ENCODE measurements at regions not wholly inside any gene's neighbourhood (a gene's known extent, or its start where the extent isn't known, plus 50 kb on each side); places are given as distances from the start of the nearest gene placed in this dataset.

- Histone ChIP-seq H4K20me1 (ENCODE audit: insufficient read depth, low read length) (no peaks in the 10 kb centered on the region), H3K4me3 (ENCODE audit: low read depth, low read length, poor library complexity, severe bottlenecking) (no peak overlapping the region), H3K36me3 (ENCODE audit: insufficient read depth, low read length) (no peaks in the 10 kb centered on the region), H3K4me1 (ENCODE audit: insufficient read depth, low read length, severe bottlenecking) (no peaks in the 10 kb centered on the region), H2AFZ (ENCODE audit: low read length) (no peak overlapping the region), H3K4me2 (ENCODE audit: low read length) (no peak overlapping the region), H3K9me2 (ENCODE audit: low read depth, low read length) (no peaks in the 10 kb centered on the region), H3K9me3 (ENCODE audit: low read length) (no peaks in the 10 kb centered on the region), H3K9ac (ENCODE audit: low read length) (no peak overlapping the region), H3K27me3 (ENCODE audit: insufficient read depth, low read length) (peaks cover 10% of the 10 kb centered on the region; the same call in 1 of the 2 replicates), H3K79me2 (ENCODE audit: insufficient read depth, low read length) (no peaks in the 10 kb centered on the region), H3F3A (ENCODE audit: insufficient read depth, low read length) (no peaks in the 10 kb centered on the region), H3K27ac (ENCODE audit: low read depth, low read length, poor library complexity, severe bottlenecking) (no peak overlapping the region)
- TF ChIP-seq EZH2 (IDR thresholded peaks at IDR 0.05; ENCODE audit: borderline replicate concordance, low read length) (no peak), CTCF (IDR thresholded peaks at IDR 0.05; ENCODE audit: low read length) (no peak)
These were observed 69.4 kb upstream of the DAB2IP start for GRCh38 chr9:121581786-121582600.

GRCh38 chr9:121582641-121583040 is 68.8 kb upstream of the DAB2IP start:
- Histone ChIP-seq H3K9ac (ENCODE audit: low read length) (no peak overlapping the region), H4K20me1 (ENCODE audit: insufficient read depth, low read length) (no peaks in the 10 kb centered on the region), H3K9me3 (ENCODE audit: low read length) (no peaks in the 10 kb centered on the region), H3K4me1 (ENCODE audit: insufficient read depth, low read length, severe bottlenecking) (no peaks in the 10 kb centered on the region), H3K9me2 (ENCODE audit: low read depth, low read length) (no peaks in the 10 kb centered on the region), H3K27ac (ENCODE audit: low read depth, low read length, poor library complexity, severe bottlenecking) (no peak overlapping the region), H3K4me2 (ENCODE audit: low read length) (no peak overlapping the region), H2AFZ (ENCODE audit: low read length) (no peak overlapping the region), H3K79me2 (ENCODE audit: insufficient read depth, low read length) (no peaks in the 10 kb centered on the region), H3F3A (ENCODE audit: insufficient read depth, low read length) (no peaks in the 10 kb centered on the region), H3K36me3 (ENCODE audit: insufficient read depth, low read length) (no peaks in the 10 kb centered on the region), H3K27me3 (ENCODE audit: insufficient read depth, low read length) (peaks cover 10% of the 10 kb centered on the region; the same call in 1 of the 2 replicates), H3K4me3 (ENCODE audit: low read depth, low read length, poor library complexity, severe bottlenecking) (no peak overlapping the region)
- TF ChIP-seq EZH2 (IDR thresholded peaks at IDR 0.05; ENCODE audit: borderline replicate concordance, low read length), result no peak
- TF ChIP-seq CTCF (IDR thresholded peaks at IDR 0.05; ENCODE audit: low read length), result no peak

- H4K20me1 ChIP-seq (ENCODE audit: insufficient read depth, low read length), result no peaks in the 10 kb centered on the region
- no peak overlapping the region for H3K9ac ChIP-seq (ENCODE audit: low read length)
- no peak overlapping the region for H3K4me3 ChIP-seq (ENCODE audit: low read depth, low read length, poor library complexity, severe bottlenecking)
- H3K9me3 ChIP-seq (ENCODE audit: low read length), result no peaks in the 10 kb centered on the region
- H3K9me2 ChIP-seq (ENCODE audit: low read depth, low read length), result no peaks in the 10 kb centered on the region
- H3K27ac ChIP-seq (ENCODE audit: low read depth, low read length, poor library complexity, severe bottlenecking), result no peak overlapping the region
- H3K79me2 ChIP-seq (ENCODE audit: insufficient read depth, low read length), result no peaks in the 10 kb centered on the region
- H3K4me2 ChIP-seq (ENCODE audit: low read length), result no peak overlapping the region
- H2AFZ ChIP-seq (ENCODE audit: low read length), result no peak overlapping the region
- no peaks in the 10 kb centered on the region for H3K4me1 ChIP-seq (ENCODE audit: insufficient read depth, low read length, severe bottlenecking)
- H3K27me3 ChIP-seq (ENCODE audit: insufficient read depth, low read length), result 0 out of 2 replicates have a peak, but pooled peaks cover 3% of the 10 kb centered on the region
- H3F3A ChIP-seq (ENCODE audit: insufficient read depth, low read length), result no peaks in the 10 kb centered on the region
- no peaks in the 10 kb centered on the region for H3K36me3 ChIP-seq (ENCODE audit: insufficient read depth, low read length)
- TF ChIP-seq CTCF (IDR thresholded peaks at IDR 0.05; ENCODE audit: low read length) (no peak), EZH2 (IDR thresholded peaks at IDR 0.05; ENCODE audit: borderline replicate concordance, low read length) (no peak)
These were observed 67.0 kb upstream of the DAB2IP start for GRCh38 chr9:121584421-121584820.

Measured in OCI-LY1 (cell line).